HL-60/S4 treated with retinoic acid at 250 ng/mL for 4 days and 3 days (cell line): ENCODE measurements at regions not wholly inside any gene's neighbourhood (a gene's known extent, or its start where the extent isn't known, plus 50 kb on each side); places are given as distances from the start of the nearest gene placed in this dataset.

Source experiments
- in situ Hi-C: fragments of 300-500 bp; cut with MboI; formaldehyde crosslinking; loops from 2 replicates; pipeline ENCODE4 v1.7.0; 2022; ENCODE audit warnings: low sequenced_read_pairs

DNA sequence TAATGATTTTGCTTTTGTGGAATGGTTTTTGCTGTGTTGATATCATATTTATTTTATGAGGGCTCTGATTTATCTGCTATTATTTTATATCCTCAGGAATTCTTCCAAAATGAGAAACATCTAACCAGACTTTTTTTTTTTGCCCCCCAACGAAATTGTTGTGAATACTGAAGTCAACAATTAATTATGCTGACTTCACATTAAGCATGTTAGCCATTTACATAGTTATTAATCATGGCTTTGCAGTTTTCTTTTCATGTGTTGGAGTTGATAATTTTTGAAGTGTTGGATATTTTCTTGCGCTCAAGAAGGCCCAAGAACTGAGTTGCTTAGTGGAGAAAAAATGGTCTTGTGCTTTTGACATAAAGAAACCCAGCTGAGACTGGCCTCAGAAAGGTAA is 246.6 kb upstream of the CRY1 start:
- in situ Hi-C loops: no loop called here

DNA sequence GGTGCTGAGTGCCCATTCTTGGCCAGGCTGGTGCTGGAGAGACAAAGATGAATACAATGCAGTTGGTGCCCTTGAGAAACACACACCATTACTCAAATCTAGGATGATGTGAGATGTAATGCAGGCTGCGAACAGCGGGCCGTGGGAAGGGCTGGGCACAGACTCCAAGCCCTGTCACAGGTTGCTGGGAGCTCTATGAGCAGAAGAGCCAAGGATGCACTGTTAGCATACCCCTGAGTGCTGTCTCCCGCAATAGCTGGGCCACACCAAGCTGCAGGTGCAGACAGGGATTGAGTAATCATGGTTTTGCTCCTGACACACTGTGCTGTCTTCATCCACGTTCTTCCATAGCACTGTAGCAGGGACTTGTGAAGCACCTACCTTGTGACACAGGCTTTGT is 247.5 kb upstream of the CRY1 start:
- in situ Hi-C loops: no loop called here

DNA sequence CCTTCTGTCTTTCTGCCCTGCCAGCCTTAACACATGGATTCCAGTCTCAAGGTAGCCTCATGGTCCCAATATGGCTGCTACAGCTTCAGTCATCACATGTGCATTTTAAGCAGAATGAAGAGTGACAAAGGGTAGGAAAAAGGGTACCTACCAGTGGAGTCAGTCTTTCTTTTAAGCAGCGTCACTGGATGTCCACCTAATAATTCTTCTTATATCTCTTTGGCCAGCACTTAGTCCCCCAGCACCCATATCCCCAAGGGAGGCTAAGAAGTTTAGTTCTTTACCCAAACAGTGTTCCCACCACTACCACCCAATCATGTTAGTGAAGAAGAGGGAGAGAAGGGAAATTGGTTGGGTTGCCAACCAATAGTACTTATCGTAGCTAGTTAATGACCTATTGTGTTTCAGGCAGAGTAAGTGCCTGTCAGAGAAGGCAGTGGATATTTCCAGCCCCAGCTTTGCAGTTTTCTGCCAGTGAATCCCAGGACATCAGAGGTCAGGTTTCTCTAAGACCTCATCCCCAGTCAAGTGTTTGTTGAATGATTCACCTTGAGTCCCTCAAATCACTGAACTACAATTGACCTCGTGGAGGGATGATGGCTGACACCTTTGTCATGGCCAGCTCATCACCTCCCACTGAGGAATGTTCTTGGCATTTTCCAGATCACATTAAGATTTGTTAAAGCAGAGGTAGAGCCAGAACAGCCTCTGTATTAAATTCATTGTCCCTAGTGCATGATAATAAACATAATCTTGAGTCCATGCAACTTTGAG is 250.9 kb upstream of the CRY1 start:
- in situ Hi-C loops: no loop called here

DNA sequence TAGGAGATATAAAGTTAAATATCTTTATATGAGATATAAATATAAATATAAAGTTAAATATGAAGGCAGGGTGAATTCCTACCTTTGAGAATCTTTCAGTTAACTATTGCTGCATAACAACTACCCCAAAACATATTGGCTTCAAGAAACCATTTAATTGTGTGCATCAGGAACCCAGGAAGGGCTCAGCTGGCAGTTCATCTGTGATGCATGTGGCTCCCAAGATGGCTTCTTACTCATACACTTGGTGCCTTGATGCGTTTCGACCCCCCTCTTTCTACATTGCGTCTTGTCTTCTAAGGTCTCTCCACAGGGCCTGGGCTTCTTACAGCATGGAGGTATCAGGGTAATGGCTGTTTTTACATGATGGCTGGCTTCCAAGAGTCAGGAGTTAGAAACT is 253.9 kb upstream of the CRY1 start:
- in situ Hi-C loops: no loop called here

DNA sequence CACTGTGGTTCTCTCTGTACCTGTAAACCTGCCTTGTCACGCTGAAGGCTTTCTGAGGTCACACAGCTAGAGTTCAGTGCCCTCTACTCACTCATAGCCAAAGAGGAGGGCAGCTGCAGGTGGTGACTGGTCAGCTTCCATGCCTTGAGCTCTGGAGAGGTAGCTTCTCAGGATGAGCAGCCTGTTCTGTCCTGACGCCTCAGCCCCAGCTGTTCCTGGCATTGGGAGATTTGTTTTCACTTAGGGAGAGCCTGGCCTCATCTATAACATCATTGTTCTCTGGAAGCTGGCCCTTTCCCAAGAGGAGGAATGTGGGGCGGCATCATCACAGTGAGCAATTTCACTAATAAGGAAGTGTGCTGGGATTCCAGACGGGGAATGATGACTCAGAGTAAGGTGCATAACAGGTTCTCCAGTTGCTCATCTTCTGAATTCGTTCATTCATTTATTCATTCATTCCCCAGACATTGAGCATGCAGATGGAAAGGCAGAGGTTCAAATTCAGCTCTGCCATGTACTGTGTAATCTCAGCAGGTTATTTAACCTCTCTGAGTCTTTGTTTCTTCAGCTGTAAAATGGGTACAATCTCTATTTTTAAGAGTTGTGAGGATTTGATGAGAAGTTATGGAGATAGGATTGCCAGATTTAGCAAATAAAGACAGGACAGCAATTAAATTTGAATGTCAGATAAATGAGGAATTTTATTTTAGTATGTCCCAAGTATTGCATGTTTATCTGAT is 255.8 kb upstream of the CRY1 start:
- in situ Hi-C loops: no loop called here

DNA sequence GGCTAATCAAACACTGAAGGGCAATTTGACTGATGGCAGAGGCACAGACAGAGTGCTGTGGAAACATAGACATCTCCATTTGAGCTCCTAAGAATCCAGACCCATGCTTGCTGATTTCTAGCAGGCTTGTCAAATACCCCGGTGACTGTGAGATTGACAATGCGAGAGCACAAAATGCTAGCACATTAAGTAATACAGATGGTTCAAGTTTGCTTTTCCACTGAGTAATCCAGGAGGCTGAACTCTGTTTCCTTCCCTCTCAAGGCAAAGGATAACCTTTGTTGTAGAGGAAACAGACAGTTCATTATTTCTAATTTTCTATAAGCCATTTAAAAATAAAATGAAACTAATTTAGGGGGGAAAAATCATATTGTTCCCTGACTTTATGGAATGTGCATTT is 256.5 kb upstream of the CRY1 start:
- in situ Hi-C loops: no loop called here

DNA sequence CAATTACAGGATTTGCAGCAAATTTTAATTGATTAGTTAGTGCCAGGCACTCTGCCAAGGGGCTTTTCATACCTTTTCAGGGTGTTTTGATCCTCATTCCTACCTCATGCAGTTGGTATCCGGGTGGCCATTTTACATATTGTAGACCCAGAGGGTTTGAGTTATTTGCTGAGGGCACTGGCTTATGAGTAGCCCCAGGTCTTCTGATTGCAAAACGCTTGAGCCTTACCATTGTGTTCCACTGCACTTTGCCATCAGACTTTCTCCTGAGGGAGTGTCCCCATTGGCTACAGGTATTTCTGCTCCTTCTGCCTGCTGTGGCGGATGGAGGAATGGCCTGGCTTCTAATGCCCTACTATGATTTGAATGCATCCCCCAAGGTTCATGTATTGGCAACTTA is 257.8 kb upstream of the CRY1 start:
- in situ Hi-C loops: no loop called here

DNA sequence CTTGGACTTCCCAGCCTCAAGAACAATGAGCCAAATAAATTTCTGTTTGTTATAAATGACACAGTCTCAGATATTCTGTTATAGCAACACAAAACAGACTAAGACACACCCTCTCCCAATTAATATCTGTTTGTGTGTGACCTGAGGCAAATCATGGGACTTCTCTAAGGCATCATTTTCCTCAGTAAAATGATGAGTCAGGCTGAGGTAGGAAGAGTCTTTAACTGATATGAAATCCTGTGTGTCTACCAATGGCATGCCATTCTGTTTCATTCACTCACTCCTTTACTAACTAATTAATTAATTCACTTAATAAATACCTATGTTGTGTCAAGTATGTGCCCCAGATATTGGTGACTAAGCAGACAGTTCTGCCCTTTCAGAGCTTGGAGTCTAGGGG is 258.4 kb upstream of the CRY1 start:
- in situ Hi-C loops: no loop called here

DNA sequence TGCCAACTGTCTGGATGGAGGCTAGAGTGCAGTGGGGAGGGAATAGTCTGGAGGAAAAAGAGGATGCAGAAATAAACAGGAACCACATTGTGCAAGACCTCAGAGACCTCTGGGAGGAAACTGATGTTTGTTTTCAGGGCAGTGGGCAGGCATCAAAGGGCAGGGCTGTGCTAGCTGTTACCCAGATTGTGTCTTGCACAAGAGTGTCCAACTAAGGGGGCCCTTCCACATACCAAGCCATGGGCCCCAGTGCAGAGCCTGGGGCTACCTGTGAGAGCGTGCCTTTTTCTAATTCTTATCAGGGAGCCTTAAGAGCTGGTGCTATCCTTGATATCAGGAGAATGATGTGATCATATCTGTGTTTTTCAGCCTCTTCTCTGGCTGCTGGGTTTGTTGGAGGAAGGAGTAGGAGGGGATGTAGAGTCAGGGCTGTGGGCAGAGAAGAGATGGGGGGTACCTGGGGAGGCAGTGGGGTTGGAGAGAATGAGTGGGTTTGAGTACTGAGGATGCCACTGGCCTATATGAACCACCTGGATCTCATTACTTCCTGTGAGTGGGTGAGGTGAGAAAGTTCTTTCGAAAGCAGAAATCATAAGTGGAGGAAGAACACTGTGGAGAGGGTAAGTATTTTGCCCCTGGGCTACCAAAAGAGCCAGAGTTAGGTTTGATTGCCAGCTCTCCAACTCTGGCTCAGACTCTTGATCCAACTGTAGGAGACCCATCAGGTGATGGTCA is 259.2 kb upstream of the CRY1 start:
- in situ Hi-C loops: no loop called here

DNA sequence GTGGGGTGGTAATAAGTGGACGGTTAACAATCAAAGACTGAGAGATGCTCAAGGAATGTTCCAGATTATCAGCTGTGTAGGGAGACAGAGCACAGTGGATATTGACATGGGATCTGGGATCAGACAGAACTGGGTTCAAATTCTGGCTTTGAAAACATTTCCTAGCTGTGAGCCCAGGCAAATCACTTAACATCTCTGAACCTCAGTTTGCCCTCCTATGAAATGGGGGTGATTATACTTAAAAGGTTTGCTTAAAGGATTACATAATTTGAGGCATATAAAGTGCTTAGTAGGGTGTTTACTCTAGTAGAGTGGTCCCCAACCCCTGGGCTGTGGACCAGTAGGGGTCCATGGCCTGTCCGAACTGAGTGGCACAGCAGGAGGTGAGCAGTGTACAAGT is 260.0 kb upstream of the CRY1 start:
- in situ Hi-C loops: no loop called here

DNA sequence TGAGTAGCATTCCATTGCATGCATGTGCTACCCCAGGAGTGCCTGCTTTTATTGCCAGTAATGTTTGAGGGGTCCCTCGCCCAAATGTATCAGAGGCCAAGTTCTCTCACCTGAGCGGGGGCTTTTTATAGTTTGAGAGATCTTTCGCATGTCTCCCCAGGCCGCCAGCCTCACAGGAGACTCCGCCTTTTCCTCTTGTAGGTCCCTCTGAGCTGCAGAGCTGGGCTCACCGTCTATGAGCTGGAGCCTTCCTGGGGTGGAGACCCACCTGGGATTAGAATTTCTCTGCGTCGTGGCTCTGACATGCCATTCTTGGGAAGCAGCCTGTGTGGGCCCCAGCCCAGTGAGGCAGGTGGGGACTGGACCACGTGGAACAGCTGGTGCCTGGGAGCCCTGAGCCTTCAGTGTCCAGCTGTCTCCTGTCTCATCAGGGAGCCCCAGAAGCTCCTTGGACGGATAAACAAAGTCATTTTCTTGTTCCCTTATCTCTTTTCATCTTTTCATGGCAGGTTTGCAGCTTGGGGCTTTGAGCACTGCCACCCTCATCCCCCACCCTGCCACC is 261.7 kb upstream of the CRY1 start:
- in situ Hi-C loops: no loop called here

DNA sequence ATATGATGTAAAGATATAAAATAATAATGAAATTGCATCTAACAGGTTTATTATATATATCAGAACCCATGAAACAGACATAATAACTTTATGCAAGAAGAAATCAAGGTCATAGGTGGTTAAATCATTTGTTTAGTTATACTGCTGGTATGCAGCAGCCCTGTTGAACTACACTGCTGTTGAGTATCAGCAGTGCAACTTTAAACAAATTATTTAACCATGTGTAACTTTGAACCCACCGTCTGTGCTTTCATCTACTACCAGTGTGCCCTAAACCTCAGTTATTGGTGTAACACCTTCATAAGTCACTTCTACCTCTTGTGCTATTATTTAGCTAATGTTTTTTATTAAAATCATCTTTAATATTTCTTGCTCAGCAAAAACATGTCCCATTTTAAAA is 262.3 kb upstream of the CRY1 start:
- in situ Hi-C loops: no loop called here

DNA sequence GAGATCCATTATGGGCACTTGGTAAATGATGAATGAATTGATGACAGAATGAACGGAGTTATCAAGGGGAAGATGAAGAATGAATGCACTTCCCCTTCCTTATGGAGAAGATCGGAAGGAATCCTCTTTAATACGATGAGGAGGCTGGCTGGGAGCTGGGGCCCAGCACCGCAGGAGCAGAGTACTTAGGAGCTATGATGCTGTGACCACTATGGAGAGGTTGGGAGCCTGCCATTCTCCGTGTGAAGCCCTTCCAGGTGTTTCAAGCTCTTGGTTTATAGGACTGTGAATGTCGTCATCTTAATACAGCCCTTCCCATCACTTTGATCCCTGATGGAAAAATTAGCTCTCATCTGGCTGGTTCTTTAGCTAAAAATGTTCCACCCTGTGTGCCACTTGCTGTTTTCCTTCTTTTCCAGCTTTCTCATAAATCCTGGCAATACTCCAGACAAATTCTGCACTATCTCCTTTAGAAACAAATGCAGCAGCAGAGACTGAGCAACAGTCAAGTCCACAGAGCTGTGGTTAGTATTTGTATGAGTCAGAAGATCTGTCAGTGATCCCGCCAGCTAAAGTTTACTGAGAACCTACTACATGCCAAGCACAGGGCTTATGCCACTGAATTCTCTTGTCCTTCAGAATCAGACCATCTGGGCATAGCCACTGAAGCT is 263.1 kb upstream of the CRY1 start:
- in situ Hi-C loops: no loop called here

DNA sequence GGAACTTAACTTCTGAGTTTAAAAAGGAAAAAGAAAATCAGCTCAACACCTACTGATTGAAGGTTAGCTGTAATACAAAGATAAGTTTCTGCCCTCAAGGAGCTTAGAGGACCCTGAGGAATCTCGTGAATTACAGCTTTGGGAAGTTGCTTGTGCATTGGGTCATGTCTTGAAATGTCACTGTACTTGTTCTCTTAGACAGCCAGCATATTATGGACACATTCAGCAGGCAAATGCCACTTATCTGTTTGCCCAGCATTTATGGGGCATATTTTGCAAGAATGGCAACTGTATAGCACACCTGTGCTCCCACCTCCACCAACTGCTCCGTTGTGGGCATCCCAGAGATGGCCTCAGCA is 263.6 kb upstream of the CRY1 start:
- in situ Hi-C loops: no loop called here

DNA sequence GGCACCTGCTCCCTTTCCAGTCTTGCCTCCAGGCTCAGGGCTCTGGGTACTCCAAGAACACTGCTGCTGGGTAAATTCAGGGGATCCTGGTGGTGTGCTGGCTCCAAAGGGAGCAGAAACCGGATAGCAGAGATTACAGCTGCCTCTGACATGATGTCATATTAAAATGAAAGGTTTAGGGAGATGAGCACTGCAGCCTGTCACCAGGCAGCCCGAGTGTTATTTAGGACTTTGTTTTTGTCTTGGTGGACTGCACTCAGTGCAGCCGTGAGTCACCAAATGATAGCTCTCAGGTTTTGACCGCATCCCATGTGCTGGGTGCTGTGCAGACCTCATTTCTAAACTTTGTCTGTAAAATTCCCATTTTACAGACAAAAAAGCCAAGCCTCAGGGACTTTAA is 266.0 kb upstream of the CRY1 start:
- in situ Hi-C loops: no loop called here

DNA sequence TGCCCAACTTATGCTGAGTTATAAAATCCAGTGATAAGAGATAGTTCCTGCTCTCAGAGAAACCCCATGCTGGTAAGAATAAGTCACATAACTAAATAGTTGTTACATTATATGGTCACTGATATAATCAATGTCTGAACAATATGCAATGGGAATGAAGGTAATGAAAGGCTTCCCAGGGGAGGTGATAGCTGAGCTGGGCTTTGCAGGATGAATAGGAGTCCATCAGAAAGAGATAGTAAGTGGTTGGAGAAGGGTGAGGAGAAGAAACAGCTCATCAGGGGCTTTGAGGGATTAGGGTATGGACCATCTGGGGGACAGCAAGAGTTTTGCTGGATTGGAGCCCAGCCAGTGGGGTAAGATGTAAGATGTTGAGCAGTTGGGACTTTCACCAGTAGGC is 266.7 kb upstream of the CRY1 start:
- in situ Hi-C loops: no loop called here

DNA sequence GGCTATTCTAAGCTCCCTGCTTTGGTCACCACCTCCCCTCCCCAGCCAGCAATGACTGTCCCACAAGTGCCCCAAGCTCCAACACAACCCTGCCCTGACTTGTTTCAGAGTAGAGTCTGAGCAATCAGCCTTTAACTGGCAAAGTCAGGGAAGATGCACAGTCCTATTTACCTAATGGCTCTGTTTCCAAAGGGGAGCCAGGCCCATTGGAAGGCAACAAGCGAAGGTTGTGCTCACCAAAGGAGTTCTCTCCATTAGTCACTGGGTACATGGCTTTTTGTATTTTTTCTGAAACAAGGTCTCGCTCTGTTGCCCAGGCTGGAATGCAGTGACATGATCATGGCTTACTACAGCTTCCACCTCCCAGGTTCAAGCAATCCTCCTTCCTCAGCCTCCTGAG is 267.1 kb upstream of the CRY1 start:
- in situ Hi-C loops: no loop called here

DNA sequence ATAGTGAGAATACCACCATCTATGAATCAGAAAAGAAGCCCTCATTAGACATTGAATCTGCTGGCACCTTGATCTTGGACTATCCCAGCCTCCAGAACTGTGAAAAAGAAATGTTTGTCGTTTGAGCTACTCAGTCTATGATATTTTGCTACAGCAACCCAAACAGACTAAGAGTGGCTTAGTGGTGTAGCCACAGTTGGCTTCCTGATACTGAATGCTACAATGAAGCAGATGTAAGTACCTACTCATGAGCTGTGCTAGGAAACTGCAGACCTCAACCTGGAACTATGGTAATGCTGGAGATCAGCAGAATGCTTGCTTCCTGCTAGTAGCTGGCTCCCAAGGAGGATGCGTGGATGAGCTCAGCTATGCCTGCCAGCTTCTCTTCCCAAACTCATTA is 268.6 kb upstream of the CRY1 start:
- in situ Hi-C loops: no loop called here

DNA sequence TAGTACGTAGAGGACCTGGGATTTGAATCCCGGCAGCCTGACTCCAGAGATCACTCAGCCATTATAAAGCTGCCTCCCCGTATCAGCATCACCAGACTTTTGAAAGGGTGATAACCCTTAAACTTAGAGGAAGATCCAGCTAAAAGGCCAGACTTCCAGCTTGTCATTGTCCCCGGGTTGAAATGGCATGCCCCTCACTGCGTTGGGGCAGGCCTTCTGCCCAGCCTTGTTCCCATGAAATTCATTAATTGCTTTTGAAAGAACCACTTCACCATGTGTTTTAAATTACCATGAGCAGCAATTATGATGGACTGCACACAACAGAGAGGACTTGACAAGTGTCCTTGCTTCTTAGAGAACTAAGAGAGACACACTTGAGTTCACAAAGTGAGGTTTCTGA is 269.6 kb upstream of the CRY1 start:
- in situ Hi-C loops: no loop called here

DNA sequence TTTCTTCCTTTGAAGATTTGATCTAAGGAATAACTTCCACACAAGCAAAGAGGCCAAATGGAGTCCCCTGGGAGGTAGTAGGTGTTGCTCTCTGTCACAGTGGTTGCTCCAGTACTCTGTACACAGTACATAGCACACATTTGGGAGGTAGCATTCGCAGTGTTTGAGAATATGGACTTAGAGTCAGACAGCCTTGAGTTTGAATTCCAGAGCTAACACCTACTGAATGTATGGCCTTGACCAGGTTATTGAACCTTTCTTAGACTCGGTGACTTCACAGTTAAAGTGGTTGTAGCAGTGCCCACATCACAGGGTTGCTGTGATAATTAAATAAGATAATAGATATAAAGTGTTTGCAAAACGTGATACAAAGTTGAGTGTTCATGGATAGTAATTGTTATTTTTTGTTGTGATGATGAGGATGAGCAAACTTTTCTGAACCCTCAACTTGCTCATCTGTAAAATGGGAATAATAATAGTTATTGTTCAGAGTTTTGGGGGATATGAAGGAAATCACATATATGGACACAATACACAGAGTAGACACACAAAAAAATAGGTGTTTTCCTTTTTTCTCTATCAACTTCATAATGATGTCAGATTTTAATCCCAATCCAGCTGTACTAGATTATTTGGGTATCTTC is 271.6 kb upstream of the CRY1 start:
- in situ Hi-C loops: no loop called here

DNA sequence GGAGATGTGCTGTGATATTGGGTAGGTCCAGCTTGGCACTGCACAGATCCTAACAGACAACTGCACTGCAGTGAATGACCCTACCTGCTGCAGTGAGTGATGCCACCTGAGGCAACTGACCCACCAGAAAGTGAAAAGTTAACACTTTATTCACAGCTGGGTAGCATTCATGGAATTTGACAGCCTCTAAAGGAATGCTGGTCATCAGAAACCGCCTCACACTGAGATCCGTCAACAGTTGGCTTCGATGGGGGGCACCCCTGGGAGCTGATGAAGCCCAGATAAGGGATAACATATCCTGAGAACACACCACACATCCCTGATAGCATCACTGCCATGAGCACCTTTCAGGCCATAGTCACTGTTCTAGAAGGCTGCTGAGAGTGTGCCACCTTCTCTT is 272.4 kb upstream of the CRY1 start:
- in situ Hi-C loops: no loop called here
